Naive thymus-derived CD8-positive, alpha-beta T cell (primary cell): ENCODE measurements at regions not wholly inside any gene's neighbourhood (a gene's known extent, or its start where the extent isn't known, plus 50 kb on each side); places are given as distances from the start of the nearest gene placed in this dataset.

Source experiments
- ATAC-seq, 2 donors: fragments of 150-1000 bp; cut with Tn5 transposase in 1 of 2; sonication (Bioruptor Pico), chemical (Tn5 transposase) in 1 of 2; 1 replicate in 1 of 2; 2 replicates in 1 of 2; pipeline ENCODE4 v1.10.0; 2021; ENCODE audit warnings: mild to moderate bottlenecking in 2 of 2, moderate library complexity in 2 of 2
- POLR2A ChIA-PET: fragments of 350-600 bp; sonication (Branson Sonifier 250); formaldehyde crosslinking; loops from one replicate; lab custom pipeline; 2021; ENCODE audit warnings: antibody characterized with exemption; lab: Charles Lee
- DNase-seq, 10 donors: peaks; one replicate each; pipeline versions ENCODE4 v3.0.0 to v3.0.0-alpha.2; 2020 to 2022
- H3K27ac Mint-ChIP-seq, 10 donors: one replicate each; pipeline ENCODE4 v1.8.0; 2020 to 2022; ENCODE audit warnings: mild to moderate bottlenecking in 10 of 10, mixed read lengths in 10 of 10, moderate library complexity in 4 of 10, inconsistent platforms in 1 of 10
- H3K27me3 Mint-ChIP-seq, 5 donors: one replicate each; pipeline ENCODE4 v1.8.0; 2021 to 2022; ENCODE audit warnings: mixed read lengths in 5 of 5
- H3K36me3 Mint-ChIP-seq, 3 donors: one replicate each; pipeline ENCODE4 v1.8.0; 2020 to 2022; ENCODE audit warnings: mixed read lengths in 3 of 3, mild to moderate bottlenecking in 2 of 3, inconsistent platforms in 1 of 3
- H3K4me1 Mint-ChIP-seq, 4 donors: one replicate each; pipeline ENCODE4 v1.8.0; 2021 to 2022; ENCODE audit warnings: mixed read lengths in 4 of 4
- H3K4me3 Mint-ChIP-seq, 10 donors: one replicate each; pipeline ENCODE4 v1.8.0; 2020 to 2022; ENCODE audit warnings: mild to moderate bottlenecking in 10 of 10, mixed read lengths in 10 of 10, moderate library complexity in 6 of 10, inconsistent platforms in 1 of 10
- H3K9me3 Mint-ChIP-seq, 9 donors: one replicate each; pipeline ENCODE4 v1.8.0; 2020 to 2022; ENCODE audit warnings: mixed read lengths in 9 of 9, mild to moderate bottlenecking in 3 of 9, inconsistent platforms in 1 of 9, moderate library complexity in 1 of 9

- ATAC-seq = no peak
- POLR2A ChIA-PET = no interaction called here
- no peak for DNase-seq
- peaks cover 3 to 20% (median 13%) of the 10 kb centered on the region in 9 donors for H3K9me3 Mint-ChIP-seq
- H3K27me3 Mint-ChIP-seq = no peaks in the 10 kb centered on the region
- no peak overlapping the region for H3K4me3 Mint-ChIP-seq
- no peak overlapping the region for H3K27ac Mint-ChIP-seq
- peaks cover 0 to 6% (median 0%) of the 10 kb centered on the region in 3 donors for H3K36me3 Mint-ChIP-seq
- no peaks in the 10 kb centered on the region for H3K4me1 Mint-ChIP-seq
Measured at GRCh38 chr5:17888155-17888554, 253.9 kb downstream of the TAF11L14 start.

GRCh38 chr5:17890501-17890900, 256.2 kb downstream of the TAF11L14 start:
- POLR2A ChIA-PET = no interaction called here
- H3K36me3 Mint-ChIP-seq = no peaks in the 10 kb centered on the region
- no peaks in the 10 kb centered on the region for H3K4me1 Mint-ChIP-seq
- peaks cover 3 to 13% (median 6%) of the 10 kb centered on the region in 9 donors for H3K9me3 Mint-ChIP-seq
- ATAC-seq = no peak
- H3K4me3 Mint-ChIP-seq = no peak overlapping the region
- no peak for DNase-seq
- no peaks in the 10 kb centered on the region for H3K27me3 Mint-ChIP-seq
- H3K27ac Mint-ChIP-seq = no peak overlapping the region

- H3K9me3 Mint-ChIP-seq = peaks cover 4 to 13% (median 9%) of the 10 kb centered on the region in 9 donors
- H3K36me3 Mint-ChIP-seq = no peaks in the 10 kb centered on the region
- H3K27me3 Mint-ChIP-seq = no peaks in the 10 kb centered on the region
- ATAC-seq (no peak), DNase-seq (no peak)
- no peaks in the 10 kb centered on the region for H3K4me1 Mint-ChIP-seq
- no peak overlapping the region for H3K27ac Mint-ChIP-seq
- POLR2A ChIA-PET = no interaction called here
- H3K4me3 Mint-ChIP-seq = no peak overlapping the region
Measured at GRCh38 chr5:17891881-17892280, 257.6 kb downstream of the TAF11L14 start.

DNA sequence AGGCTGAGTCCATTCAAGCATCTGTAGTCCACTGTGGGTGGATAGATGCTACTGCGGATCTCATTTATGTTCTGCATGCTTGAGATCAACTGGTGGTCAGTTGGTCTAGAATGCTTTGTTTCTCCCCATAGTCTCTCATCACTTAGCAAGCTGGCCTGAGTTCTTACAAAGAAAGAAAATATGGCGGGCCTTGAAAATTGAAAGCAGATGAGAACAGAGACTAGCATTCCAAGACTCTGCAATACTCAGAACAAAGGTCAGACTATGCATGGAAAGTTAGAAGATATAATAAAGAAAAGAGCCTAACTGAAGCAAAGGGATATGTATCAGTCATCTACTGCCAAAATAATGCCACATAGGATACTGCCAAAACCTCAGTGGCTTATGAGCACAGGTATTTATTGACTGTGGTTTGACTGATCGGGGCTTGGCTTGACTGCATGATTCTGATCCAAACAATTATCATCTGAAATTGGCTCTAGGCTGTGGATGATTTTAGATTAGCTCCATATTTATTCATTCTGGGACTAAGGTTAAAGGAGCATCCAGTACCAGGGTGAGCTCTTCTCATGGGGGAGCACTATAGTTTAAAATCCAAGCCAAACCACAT, 258.9 kb downstream of the TAF11L14 start:
- no peak for DNase-seq
- Mint-ChIP-seq H3K4me3 (no peak overlapping the region), H3K27me3 (no peaks in the 10 kb centered on the region), H3K4me1 (no peaks in the 10 kb centered on the region), H3K27ac (no peak overlapping the region), H3K36me3 (no peaks in the 10 kb centered on the region), H3K9me3 (peaks cover 0 to 17% (median 9%) of the 10 kb centered on the region in 9 donors)
- no peak for ATAC-seq
- POLR2A ChIA-PET = no interaction called here

- H3K36me3 Mint-ChIP-seq = no peaks in the 10 kb centered on the region
- DNase-seq (no peak), ATAC-seq (no peak)
- H3K9me3 Mint-ChIP-seq = peaks cover 0 to 16% (median 9%) of the 10 kb centered on the region in 9 donors
- no peaks in the 10 kb centered on the region for H3K4me1 Mint-ChIP-seq
- H3K27ac Mint-ChIP-seq = no peak overlapping the region
- POLR2A ChIA-PET = no interaction called here
- H3K4me3 Mint-ChIP-seq = no peak overlapping the region
- H3K27me3 Mint-ChIP-seq = no peaks in the 10 kb centered on the region
Measured at GRCh38 chr5:17895288-17896033, 261.2 kb downstream of the TAF11L14 start.

GRCh38 chr5:17896605-17897004, 262.3 kb downstream of the TAF11L14 start:
- H3K27me3 Mint-ChIP-seq = no peaks in the 10 kb centered on the region
- H3K9me3 Mint-ChIP-seq = peaks cover 0 to 21% (median 10%) of the 10 kb centered on the region in 9 donors
- POLR2A ChIA-PET = no interaction called here
- DNase-seq = no peak
- no peaks in the 10 kb centered on the region for H3K36me3 Mint-ChIP-seq
- no peaks in the 10 kb centered on the region for H3K4me1 Mint-ChIP-seq
- ATAC-seq = no peak
- H3K4me3 Mint-ChIP-seq = no peak overlapping the region
- H3K27ac Mint-ChIP-seq = no peak overlapping the region

- Mint-ChIP-seq H3K36me3 (no peaks in the 10 kb centered on the region), H3K4me3 (no peak overlapping the region), H3K4me1 (no peaks in the 10 kb centered on the region), H3K9me3 (peaks cover 0 to 23% (median 9%) of the 10 kb centered on the region in 9 donors), H3K27ac (no peak overlapping the region), H3K27me3 (no peaks in the 10 kb centered on the region)
- no peak for ATAC-seq
- DNase-seq = no peak
- POLR2A ChIA-PET = no interaction called here
Measured at GRCh38 chr5:17897776-17898175, 263.5 kb downstream of the TAF11L14 start.

DNA sequence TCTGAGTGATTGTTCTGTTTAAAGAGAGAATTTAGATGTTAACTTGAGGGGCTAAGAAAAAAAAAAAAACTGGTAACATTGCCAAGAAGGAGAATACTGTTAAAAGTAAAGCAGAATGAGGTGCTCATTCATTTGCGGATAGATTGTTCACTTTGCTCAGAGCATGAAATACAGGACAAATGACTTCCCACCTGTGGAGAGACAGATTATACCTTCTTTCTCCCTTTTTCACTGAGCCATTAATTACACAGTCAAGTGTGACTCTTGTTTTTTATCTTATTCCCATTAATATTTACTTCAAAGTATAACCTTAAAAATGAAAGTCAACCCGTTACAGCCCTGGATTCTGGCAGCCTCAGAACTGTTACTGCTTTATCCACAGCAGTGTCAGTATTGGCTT, 264.5 kb downstream of the TAF11L14 start:
- no peaks in the 10 kb centered on the region for H3K27me3 Mint-ChIP-seq
- H3K4me1 Mint-ChIP-seq = no peaks in the 10 kb centered on the region
- POLR2A ChIA-PET = no interaction called here
- peaks cover 0 to 32% (median 11%) of the 10 kb centered on the region in 9 donors for H3K9me3 Mint-ChIP-seq
- DNase-seq (no peak), ATAC-seq (no peak)
- H3K27ac Mint-ChIP-seq = no peak overlapping the region
- H3K36me3 Mint-ChIP-seq = no peaks in the 10 kb centered on the region
- H3K4me3 Mint-ChIP-seq = no peak overlapping the region

DNA sequence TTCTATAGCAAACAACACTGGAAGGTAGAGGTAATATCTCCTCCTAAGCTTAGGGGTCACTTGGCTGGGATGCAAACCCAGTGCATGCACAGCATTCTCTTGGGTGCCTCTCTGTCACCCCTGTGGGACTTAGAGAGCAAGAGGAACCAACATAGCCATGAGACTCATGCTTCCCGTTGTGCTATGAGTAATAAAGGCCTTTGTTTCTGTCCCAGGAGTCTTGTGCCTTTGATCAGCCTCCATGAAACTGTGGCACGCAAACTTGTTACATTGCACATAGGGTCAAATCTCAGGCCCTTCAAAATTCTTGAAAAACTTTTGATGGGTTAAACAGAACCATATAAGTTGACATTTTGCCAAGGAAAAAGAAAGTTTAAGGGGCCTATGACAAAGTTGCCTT, 272.8 kb downstream of the TAF11L14 start:
- Mint-ChIP-seq H3K36me3 (no peaks in the 10 kb centered on the region), H3K27ac (no peak overlapping the region), H3K9me3 (peaks cover 2 to 20% (median 12%) of the 10 kb centered on the region in 9 donors), H3K4me1 (no peaks in the 10 kb centered on the region), H3K27me3 (no peaks in the 10 kb centered on the region), H3K4me3 (no peak overlapping the region)
- DNase-seq (no peak), ATAC-seq (no peak)
- POLR2A ChIA-PET = no interaction called here

DNA sequence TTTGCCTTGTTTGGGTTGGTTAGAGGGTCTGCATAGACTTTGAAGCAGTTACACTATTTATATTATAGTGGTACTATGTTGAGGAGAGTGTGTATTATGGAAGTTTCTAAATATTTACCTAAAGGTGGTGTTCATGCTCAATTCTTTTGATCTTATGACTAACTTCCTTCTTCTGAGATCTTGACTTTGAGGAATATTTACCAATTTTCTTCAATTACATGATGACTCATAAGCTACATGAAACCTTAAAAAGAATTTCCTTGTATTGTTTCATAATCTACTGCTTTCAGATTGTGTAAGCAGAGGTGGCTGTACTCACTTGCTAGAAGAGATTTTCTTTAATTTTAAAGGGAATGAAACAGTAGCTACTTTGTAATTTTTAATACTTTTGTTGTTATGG, 276.1 kb downstream of the TAF11L14 start:
- ATAC-seq (no peak), DNase-seq (no peak)
- POLR2A ChIA-PET = no interaction called here
- Mint-ChIP-seq H3K4me1 (no peaks in the 10 kb centered on the region), H3K27ac (no peak overlapping the region), H3K9me3 (peaks cover 0 to 19% (median 3%) of the 10 kb centered on the region in 9 donors), H3K27me3 (no peaks in the 10 kb centered on the region), H3K4me3 (no peak overlapping the region), H3K36me3 (no peaks in the 10 kb centered on the region)

GRCh38 chr5:17912794-17913193, 278.5 kb downstream of the TAF11L14 start:
- H3K36me3 Mint-ChIP-seq = no peaks in the 10 kb centered on the region
- no peak overlapping the region for H3K4me3 Mint-ChIP-seq
- POLR2A ChIA-PET = no interaction called here
- no peaks in the 10 kb centered on the region for H3K27me3 Mint-ChIP-seq
- H3K9me3 Mint-ChIP-seq = peaks cover 0 to 25% (median 6%) of the 10 kb centered on the region in 9 donors
- H3K4me1 Mint-ChIP-seq = no peaks in the 10 kb centered on the region
- no peak for DNase-seq
- no peak overlapping the region for H3K27ac Mint-ChIP-seq
- ATAC-seq = no peak

- Mint-ChIP-seq H3K36me3 (no peaks in the 10 kb centered on the region), H3K4me1 (no peaks in the 10 kb centered on the region), H3K9me3 (peaks cover 0 to 33% (median 6%) of the 10 kb centered on the region in 9 donors), H3K27ac (no peak overlapping the region), H3K27me3 (no peaks in the 10 kb centered on the region), H3K4me3 (no peak overlapping the region)
- POLR2A ChIA-PET = no interaction called here
- no peak for DNase-seq
- ATAC-seq = no peak
Measured at GRCh38 chr5:17916446-17916845, 282.2 kb downstream of the TAF11L14 start.

DNA sequence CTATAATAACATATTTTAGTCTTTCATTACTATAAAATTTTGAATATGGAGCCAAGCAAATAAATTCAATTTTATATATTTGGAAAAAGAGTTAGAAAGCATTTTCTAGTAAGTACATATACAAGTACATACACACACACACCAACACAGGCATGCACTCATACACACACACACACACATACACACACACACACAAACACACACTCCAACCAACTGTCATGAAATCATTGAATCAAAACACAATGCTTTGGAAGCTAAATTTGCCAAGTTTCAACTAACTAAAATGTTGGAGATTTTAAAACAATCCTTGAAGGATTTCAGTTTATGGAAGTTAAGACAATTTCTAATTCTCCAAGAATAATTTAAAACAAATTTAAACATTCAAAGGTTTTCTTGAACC, 283.2 kb downstream of the TAF11L14 start:
- POLR2A ChIA-PET = no interaction called here
- no peak overlapping the region for H3K4me3 Mint-ChIP-seq
- ATAC-seq (no peak), DNase-seq (no peak)
- no peaks in the 10 kb centered on the region for H3K27me3 Mint-ChIP-seq
- H3K27ac Mint-ChIP-seq = no peak overlapping the region
- H3K4me1 Mint-ChIP-seq = no peaks in the 10 kb centered on the region
- H3K9me3 Mint-ChIP-seq = peaks cover 0 to 30% (median 6%) of the 10 kb centered on the region in 9 donors
- H3K36me3 Mint-ChIP-seq = no peaks in the 10 kb centered on the region
